PC-3 (cell line): ENCODE measurements at regions not wholly inside any gene's neighbourhood (a gene's known extent, or its start where the extent isn't known, plus 50 kb on each side); places are given as distances from the start of the nearest gene placed in this dataset.
"Not testable (repeated sequence)": the region's sequence is repeated elsewhere in the genome, so short reads cannot be mapped to it uniquely, and the experiment has no call there.

Experiments
- ATAC-seq: fragments of 200-7000 bp; cut with Tn5 transposase; 2 replicates; pipeline ENCODE4 v1.9.1; 2020; ENCODE audit warnings: mild to moderate bottlenecking, moderate library complexity
- BruUV-seq: library from RNA; stranded (reverse); fragments of 400-500 nt; replicated peaks from 2 replicates; lab custom pipeline; 2021; lab: Mats Ljungman, UMichigan
- CTCF ChIA-PET: fragments of 300-600 bp; sonication (Branson Sonifier 250); formaldehyde crosslinking; loops from one replicate; lab custom pipeline; 2022; ENCODE audit warnings: antibody characterized with exemption; lab: Charles Lee
- POLR2A ChIA-PET: fragments of 300-600 bp; sonication (Branson Sonifier 250); formaldehyde crosslinking; loops from one replicate; lab custom pipeline; 2022; ENCODE audit warnings: antibody characterized with exemption; ENCODE audit not compliant: unreplicated experiment; lab: Charles Lee
- DNase-seq: peaks from one replicate; pipeline ENCODE4 v3.0.0-alpha.2; 2015
- H2AFZ ChIP-seq: fragments of 300-600 bp; sonication (generic); 2 replicates; pipeline ENCODE4 v1.6.0; 2016; ENCODE audit warnings: antibody characterized with exemption, low read length
- H3F3A ChIP-seq: fragments of 300-600 bp; sonication (generic); one replicate; pipeline ENCODE4 v1.6.0; 2017; ENCODE audit warnings: antibody characterized with exemption, low read length, control low read depth, mild to moderate bottlenecking; ENCODE audit not compliant: unreplicated experiment
- H3K27ac ChIP-seq: fragments of 300-600 bp; sonication (generic); 2 replicates; pipeline ENCODE4 v1.5.1; 2016; ENCODE audit warnings: mild to moderate bottlenecking, low read length
- H3K27me3 ChIP-seq: fragments of 300-600 bp; sonication (generic); 2 replicates; pipeline ENCODE4 v1.6.1; 2016; ENCODE audit warnings: low read length, mixed read lengths
- H3K36me3 ChIP-seq: fragments of 300-600 bp; sonication (generic); 2 replicates; pipeline ENCODE4 v1.6.1; 2016; ENCODE audit warnings: low read depth, mixed run types, low read length, mixed read lengths
- H3K4me1 ChIP-seq: fragments of 300-600 bp; sonication (generic); 2 replicates; pipeline ENCODE4 v1.5.1; 2016; ENCODE audit warnings: low read length; ENCODE audit not compliant: insufficient read depth
- H3K4me2 ChIP-seq: fragments of 300-600 bp; sonication (generic); 2 replicates; pipeline ENCODE4 v1.6.0; 2016; ENCODE audit warnings: low read length
- H3K4me3 ChIP-seq: fragments of 300-600 bp; sonication (generic); 2 replicates; pipeline ENCODE4 v1.5.1; 2016; ENCODE audit warnings: mild to moderate bottlenecking, low read length, mixed read lengths
- H3K79me2 ChIP-seq: fragments of 300-600 bp; sonication (generic); 2 replicates; pipeline ENCODE4 v1.6.1; 2017; ENCODE audit warnings: low read length, mixed read lengths
- H3K9ac ChIP-seq: fragments of 300-600 bp; sonication (generic); 2 replicates; pipeline ENCODE4 v1.6.0; 2016; ENCODE audit warnings: mild to moderate bottlenecking, low read length
- H3K9me2 ChIP-seq: fragments of 300-600 bp; sonication (generic); replicated peaks from 2 replicates; pipeline ENCODE4 v1.6.1; 2016; ENCODE audit warnings: mixed run types, low read length, mixed read lengths
- H3K9me3 ChIP-seq: fragments of 300-600 bp; sonication (generic); 2 replicates; pipeline ENCODE4 v1.6.1; 2016; ENCODE audit warnings: low read length, mixed read lengths
- H4K20me1 ChIP-seq: fragments of 300-600 bp; sonication (generic); 2 replicates; pipeline ENCODE4 v1.6.1; 2016; ENCODE audit warnings: low read length, mixed read lengths
- EZH2 ChIP-seq: fragments of 300-600 bp; sonication (generic); IDR thresholded peaks from one replicate; pipeline ENCODE4 v1.6.1; 2017; ENCODE audit warnings: antibody characterized with exemption, mild to moderate bottlenecking, low read length; ENCODE audit not compliant: unreplicated experiment
- EZH2phosphoT487 ChIP-seq: fragments of 300-600 bp; sonication (generic); IDR thresholded peaks from 2 replicates; pipeline ENCODE4 v1.6.1; 2018; ENCODE audit warnings: mild to moderate bottlenecking, antibody characterized with exemption, low read length, borderline replicate concordance
- intact Hi-C: fragments of 100-400 bp; cut with micrococcal nuclease; formaldehyde crosslinking; loops from 2 replicates; pipeline ENCODE4 v1.9.0; 2023
- TF ChIP-seq, protein P1 (sequence below): fragments of 300-600 bp; sonication (generic); conservative IDR thresholded peaks from 2 replicates; pipeline ENCODE4 v1.5.1; 2017; ENCODE audit warnings: antibody characterized with exemption, low read depth, mild to moderate bottlenecking, low read length

DNA sequence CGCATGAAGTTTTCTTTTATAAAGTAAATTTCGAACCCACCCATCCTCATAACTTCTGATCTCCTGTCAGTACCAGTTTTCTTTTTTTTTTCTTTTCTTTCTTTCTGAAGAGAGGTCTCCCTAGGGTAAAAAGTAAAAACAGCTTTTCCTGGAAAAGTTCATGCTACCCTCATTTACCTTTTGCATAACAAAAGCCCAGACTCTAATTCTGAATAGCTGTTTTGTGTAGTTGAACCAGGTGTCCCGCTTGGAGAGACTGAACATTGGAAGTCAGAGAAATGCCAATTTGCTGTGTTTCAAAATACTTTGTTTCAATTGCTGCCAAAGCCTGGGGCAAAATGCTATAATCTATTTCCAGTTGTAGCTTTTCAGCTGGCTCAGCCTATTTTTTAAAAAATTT, 113.7 kb upstream of the RUNX1 start:
- TF ChIP-seq, protein P1, sequence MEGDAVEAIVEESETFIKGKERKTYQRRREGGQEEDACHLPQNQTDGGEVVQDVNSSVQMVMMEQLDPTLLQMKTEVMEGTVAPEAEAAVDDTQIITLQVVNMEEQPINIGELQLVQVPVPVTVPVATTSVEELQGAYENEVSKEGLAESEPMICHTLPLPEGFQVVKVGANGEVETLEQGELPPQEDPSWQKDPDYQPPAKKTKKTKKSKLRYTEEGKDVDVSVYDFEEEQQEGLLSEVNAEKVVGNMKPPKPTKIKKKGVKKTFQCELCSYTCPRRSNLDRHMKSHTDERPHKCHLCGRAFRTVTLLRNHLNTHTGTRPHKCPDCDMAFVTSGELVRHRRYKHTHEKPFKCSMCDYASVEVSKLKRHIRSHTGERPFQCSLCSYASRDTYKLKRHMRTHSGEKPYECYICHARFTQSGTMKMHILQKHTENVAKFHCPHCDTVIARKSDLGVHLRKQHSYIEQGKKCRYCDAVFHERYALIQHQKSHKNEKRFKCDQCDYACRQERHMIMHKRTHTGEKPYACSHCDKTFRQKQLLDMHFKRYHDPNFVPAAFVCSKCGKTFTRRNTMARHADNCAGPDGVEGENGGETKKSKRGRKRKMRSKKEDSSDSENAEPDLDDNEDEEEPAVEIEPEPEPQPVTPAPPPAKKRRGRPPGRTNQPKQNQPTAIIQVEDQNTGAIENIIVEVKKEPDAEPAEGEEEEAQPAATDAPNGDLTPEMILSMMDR = no peak
- CTCF ChIA-PET = no interaction called here
- Histone ChIP-seq H2AFZ (no peak overlapping the region), H3K9me3 (no peaks in the 10 kb centered on the region), H3K36me3 (no peaks in the 10 kb centered on the region), H3K4me3 (no peak overlapping the region), H3K9me2 (no peaks in the 10 kb centered on the region), H4K20me1 (no peaks in the 10 kb centered on the region), H3K9ac (no peak overlapping the region), H3K27ac (no peak overlapping the region), H3K27me3 (no peaks in the 10 kb centered on the region), H3F3A (no peaks in the 10 kb centered on the region), H3K79me2 (no peaks in the 10 kb centered on the region), H3K4me1 (peaks cover 13% of the 10 kb centered on the region), H3K4me2 (0 out of 2 replicates have a peak overlapping the region, but pooled peaks have one; percentile 5)
- POLR2A ChIA-PET = no interaction called here
- intact Hi-C loops = no loop called here
- DNase-seq (no peak), ATAC-seq (no peak)
- BruUV-seq = no TSS peak

DNA sequence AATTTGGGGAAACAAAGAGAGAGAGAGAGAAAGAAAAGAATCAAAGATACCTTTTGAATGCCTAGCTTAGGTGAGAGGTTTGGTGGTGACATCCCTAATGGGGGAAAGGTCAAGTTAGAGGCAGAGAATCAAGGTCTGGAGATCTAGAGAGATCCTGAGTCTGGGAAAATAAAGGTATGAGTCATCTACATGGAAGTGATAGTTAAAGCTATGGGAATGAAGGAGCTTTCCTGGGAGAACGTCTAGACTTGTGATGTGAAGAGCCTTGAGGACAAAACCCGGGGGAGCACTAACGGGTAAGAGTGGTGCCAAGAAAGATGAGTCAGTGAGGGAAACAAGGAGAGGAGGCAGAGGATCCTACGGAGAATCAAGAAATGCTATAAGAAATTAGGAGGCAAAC, 110.8 kb upstream of the RUNX1 start:
- Histone ChIP-seq H3K9me2 (no peaks in the 10 kb centered on the region), H3K4me2 (no peak overlapping the region), H3K9ac (no peak overlapping the region), H4K20me1 (no peaks in the 10 kb centered on the region), H3K27ac (no peak overlapping the region), H3K4me1 (peaks cover 13% of the 10 kb centered on the region), H3K79me2 (no peaks in the 10 kb centered on the region), H2AFZ (no peak overlapping the region), H3K4me3 (no peak overlapping the region), H3F3A (no peaks in the 10 kb centered on the region), H3K27me3 (no peaks in the 10 kb centered on the region), H3K9me3 (peaks cover 4% of the 10 kb centered on the region; the same call in 1 of the 2 replicates), H3K36me3 (no peaks in the 10 kb centered on the region)
- ChIA-PET POLR2A (no interaction called here), CTCF (no interaction called here)
- no peak for ATAC-seq
- peak; percentile 55 for DNase-seq
- BruUV-seq = no TSS peak
- intact Hi-C loops = no loop called here
- no peak for TF ChIP-seq EZH2
- TF ChIP-seq, protein P1 = no peak
- TF ChIP-seq EZH2phosphoT487 = no peak

DNA sequence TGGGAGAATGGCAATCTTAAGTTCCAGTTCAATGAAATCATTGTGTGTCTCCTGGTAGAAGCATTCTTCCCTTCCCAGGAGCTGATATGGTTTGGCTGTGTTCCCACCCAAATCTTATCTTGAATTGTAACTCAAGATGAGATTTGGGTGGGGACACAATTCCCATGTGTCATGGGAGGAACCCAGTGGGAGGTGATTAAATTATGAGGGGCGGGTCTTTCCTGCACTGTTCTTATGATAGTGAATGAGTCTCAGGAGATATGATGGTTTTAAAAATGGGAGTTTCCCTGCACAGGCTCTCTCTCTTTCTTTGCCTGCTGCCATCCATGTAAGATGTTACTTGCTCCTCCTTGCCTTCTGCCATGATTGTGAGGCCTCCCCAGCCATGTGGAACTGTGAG, 108.3 kb upstream of the RUNX1 start:
- H3K79me2 ChIP-seq, H3K36me3 ChIP-seq, POLR2A ChIA-PET, H3K9ac ChIP-seq, H3K4me2 ChIP-seq, BruUV-seq, ATAC-seq, H3K4me3 ChIP-seq, CTCF ChIA-PET, DNase-seq, H3K27ac ChIP-seq, intact Hi-C loops, H3K9me3 ChIP-seq, H2AFZ ChIP-seq, H3K9me2 ChIP-seq, H3K4me1 ChIP-seq, H3F3A ChIP-seq, H4K20me1 ChIP-seq, H3K27me3 ChIP-seq: not testable (repeated sequence)
